ENCODE measurements at regions not wholly inside any gene's neighbourhood (a gene's known extent, or its start where the extent isn't known, plus 50 kb on each side); places are given as distances from the start of the nearest gene placed in this dataset.

GRCh38 chr10:117674201-117674600, 131.7 kb downstream of the EMX2 start:
- TF ChIP-seq ZNF274 (IDR thresholded peaks at IDR 0.05; ENCODE audit: borderline replicate concordance, extremely low read depth, low read length), result no peak
- no peak for TF ChIP-seq RXRA (IDR thresholded peaks at IDR 0.05; ENCODE audit: insufficient read depth, low read depth, low read length)

Measured in H1 (cell line).